Psoas muscle (tissue), 7 donors: ENCODE measurements at regions not wholly inside any gene's neighbourhood (a gene's known extent, or its start where the extent isn't known, plus 50 kb on each side); places are given as distances from the start of the nearest gene placed in this dataset.

Source experiments
- ATAC-seq, 4 donors: fragments of 200-7000 bp; cut with Tn5 transposase; one replicate each; pipeline ENCODE4 v1.9.1; 2020; ENCODE audit warnings: moderate library complexity in 3 of 4, mild to moderate bottlenecking in 2 of 4
- DNase-seq, 2 donors: peaks; one replicate each; pipeline ENCODE4 v3.0.0-alpha.2; 2020
- H3K27ac ChIP-seq: fragments of 200-600 bp; one replicate; pipeline ENCODE4 v1.8.0; 2022
- H3K27me3 ChIP-seq, 3 donors: fragments of 200-600 bp in 1 of 3; one replicate each; pipeline versions ENCODE4 v1.6.1 to v1.8.0; 2013 to 2022; ENCODE audit warnings: low read length in 2 of 3, mild to moderate bottlenecking in 2 of 3, moderate library complexity in 1 of 3; ENCODE audit not compliant: insufficient read depth in 3 of 3
- H3K36me3 ChIP-seq, 2 donors: fragments of 200-600 bp in 1 of 2; one replicate each; pipeline versions ENCODE4 v1.6.1 to v1.8.0; 2013 to 2022; ENCODE audit warnings: low read depth in 1 of 2, mild to moderate bottlenecking in 1 of 2, moderate library complexity in 1 of 2; ENCODE audit not compliant: insufficient read depth in 1 of 2
- H3K4me1 ChIP-seq: fragments of 200-600 bp; one replicate; pipeline ENCODE4 v1.8.0; 2022
- H3K4me3 ChIP-seq: fragments of 200-600 bp; one replicate; pipeline ENCODE4 v1.8.0; 2022; ENCODE audit warnings: mild to moderate bottlenecking
- H3K9me3 ChIP-seq: fragments of 200-600 bp; one replicate; pipeline ENCODE4 v1.8.0; 2022
- CTCF ChIP-seq: fragments of 200-600 bp; IDR thresholded peaks from one replicate; pipeline ENCODE4 v1.8.0; 2022; ENCODE audit warnings: antibody characterized with exemption
- WGBS, 3 donors: extraction: QIAGEN DNeasy Blood & Tissue Kit; methylation state at CpG; one replicate each; pipeline versions ENCODE4 v1.1.6 to v1.1.7; 2013; 5-methylcytosine and 5-hydroxymethylcytosine counted together
- intact Hi-C, 2 donors: fragments of 100-400 bp; cut with DNase I; formaldehyde crosslinking; loops; one replicate each; pipeline versions ENCODE4 v1.11.0 to v1.14.2; 2022
- donor health status: healthy with polysubstance abuse.
- donor health status: DM: no; HTN: no; CAD: no; lungs with moderate emphysema.
- donor health status: Bipolar disorder and iron deficiency.
- donor health status: healthy.
- donor health status: DM: yes; HTN: yes; CAD: no.
- donor health status: DM: no; HTN: no; CAD: no.
- donor health status: DM: yes; HTN: yes; CAD: no.

DNA sequence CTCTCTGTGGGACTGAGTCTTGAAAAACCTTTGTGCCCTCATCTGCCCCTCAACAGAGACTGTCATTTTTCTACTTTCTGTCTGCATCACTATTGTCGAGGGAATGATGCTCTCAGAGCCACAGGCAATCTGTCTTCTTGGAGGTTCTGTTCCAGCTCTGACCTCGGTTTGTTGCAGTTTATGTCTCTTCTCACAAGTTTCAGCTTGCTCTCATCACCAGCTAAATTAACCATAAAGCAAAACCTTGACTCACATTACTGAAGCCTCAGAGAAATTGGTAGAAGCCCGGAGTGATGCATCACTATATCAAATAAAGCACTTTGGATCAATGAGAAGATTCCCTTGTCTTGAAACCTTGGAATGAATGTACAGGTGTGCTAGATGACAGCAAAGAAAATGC lies 60.6 kb upstream of the BLID start:
- intact Hi-C loops = no loop called here
- Histone ChIP-seq H3K9me3 (no peaks in the 10 kb centered on the region), H3K27ac (no peak overlapping the region), H3K4me1 (peaks cover 5% of the 10 kb centered on the region), H3K27me3 (no peaks in the 10 kb centered on the region), H3K4me3 (no peak overlapping the region), H3K36me3 (no peaks in the 10 kb centered on the region)
- ATAC-seq = no peak
- 76 to 86% (median 77%) methylated on average over 3 of the region's 3 CpGs for WGBS, 3 donors
- TF ChIP-seq CTCF = no peak
- no peak for DNase-seq

DNA sequence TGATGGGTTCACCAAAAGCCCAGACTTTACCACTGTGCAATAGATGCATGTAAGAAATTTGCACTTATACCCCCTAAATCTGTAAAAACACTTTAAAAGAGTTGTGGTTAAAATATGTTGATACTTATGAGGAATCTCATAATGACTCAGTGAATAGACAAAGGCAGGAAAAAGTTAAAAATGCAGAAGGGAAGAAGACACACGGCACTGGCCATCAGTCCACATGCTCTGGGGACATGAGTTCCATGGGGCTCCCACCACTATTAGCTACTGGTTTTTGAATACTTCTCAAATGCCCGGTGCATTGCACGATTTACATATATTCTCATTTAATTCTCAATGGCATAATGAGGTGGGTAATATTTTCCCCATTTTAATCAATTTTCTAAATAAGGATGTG lies 59.3 kb upstream of the BLID start:
- intact Hi-C loops = no loop called here
- H3K27ac ChIP-seq = no peak overlapping the region
- no peak for TF ChIP-seq CTCF
- H3K4me3 ChIP-seq = no peak overlapping the region
- 81 to 85% (median 82%) methylated on average over 3 of the region's 3 CpGs for WGBS, 3 donors
- H3K4me1 ChIP-seq = peaks cover 2% of the 10 kb centered on the region
- no peaks in the 10 kb centered on the region for H3K9me3 ChIP-seq
- ATAC-seq (no peak), DNase-seq (no peak)
- H3K27me3 ChIP-seq = no peaks in the 10 kb centered on the region
- H3K36me3 ChIP-seq = no peaks in the 10 kb centered on the region

DNA sequence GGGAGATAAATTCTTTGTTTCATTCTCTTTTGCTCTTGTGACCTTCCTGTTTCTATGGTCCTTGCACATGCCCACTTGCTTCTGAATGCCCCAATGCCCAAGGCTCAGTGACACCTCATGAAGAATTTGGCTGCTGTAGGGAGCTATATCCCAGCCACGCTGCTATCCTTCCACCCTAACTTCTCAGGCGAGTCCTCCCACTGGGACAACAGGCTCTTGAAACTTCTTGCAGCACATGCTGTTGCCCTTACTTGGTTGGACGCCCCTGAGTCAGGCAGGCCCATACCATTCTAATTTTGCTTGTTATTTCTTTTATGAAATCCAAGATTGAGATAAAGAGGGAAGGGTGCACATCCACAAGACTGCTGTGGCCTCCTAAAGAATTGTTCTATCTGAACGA lies 57.6 kb upstream of the BLID start:
- Histone ChIP-seq H3K36me3 (no peaks in the 10 kb centered on the region), H3K27ac (no peak overlapping the region), H3K4me1 (no peaks in the 10 kb centered on the region), H3K27me3 (no peaks in the 10 kb centered on the region), H3K9me3 (no peaks in the 10 kb centered on the region), H3K4me3 (no peak overlapping the region)
- intact Hi-C loops = no loop called here
- no peak for DNase-seq
- ATAC-seq = no peak
- WGBS, 3 donors = 85 to 89% (median 87%) methylated on average over 4 of the region's 4 CpGs
- no peak for TF ChIP-seq CTCF

GRCh38 chr11:122173074-122173450 lies 57.0 kb upstream of the BLID start:
- H3K4me1 ChIP-seq = no peaks in the 10 kb centered on the region
- DNase-seq (no peak), ATAC-seq (no peak)
- H3K27me3 ChIP-seq = no peaks in the 10 kb centered on the region
- 97 to 100% (median 100%) methylated on average over 1 of the region's 1 CpG for WGBS, 3 donors
- H3K36me3 ChIP-seq = no peaks in the 10 kb centered on the region
- H3K4me3 ChIP-seq = no peak overlapping the region
- TF ChIP-seq CTCF = no peak
- no peaks in the 10 kb centered on the region for H3K9me3 ChIP-seq
- no peak overlapping the region for H3K27ac ChIP-seq
- intact Hi-C loops = no loop called here

DNA sequence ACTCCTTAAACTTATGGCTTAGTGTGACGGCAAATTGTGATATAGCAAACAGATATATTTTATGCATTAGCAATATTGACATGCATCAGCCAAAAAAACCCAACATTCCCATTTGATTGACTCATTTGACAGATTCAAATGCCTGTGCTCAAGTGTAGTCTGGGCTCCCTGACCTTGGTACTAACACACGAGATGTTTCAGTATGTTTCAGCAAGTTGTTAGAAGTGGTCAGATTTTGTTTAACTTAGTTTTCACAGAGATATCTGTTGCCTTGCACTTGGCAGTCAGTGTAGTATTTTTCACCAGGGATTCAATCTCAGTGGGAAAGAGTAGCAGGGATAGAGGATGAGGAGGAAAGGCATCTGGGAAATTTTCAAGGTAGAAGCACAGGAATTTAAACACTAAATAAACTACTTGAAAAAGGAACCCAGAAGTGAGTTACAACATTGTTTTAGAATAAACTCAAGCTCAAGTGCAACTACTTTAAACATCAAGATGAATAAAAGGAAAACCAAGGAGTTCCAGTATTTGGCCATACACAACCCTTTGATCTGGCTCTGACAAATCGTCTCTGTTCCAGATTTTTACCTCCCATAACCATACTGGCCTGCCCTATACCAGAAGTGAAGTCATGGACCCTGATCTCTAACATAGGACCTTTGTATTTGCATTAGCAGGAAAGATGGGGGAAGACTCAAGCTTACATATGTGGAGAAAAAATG lies 56.5 kb upstream of the BLID start:
- H3K27me3 ChIP-seq = no peaks in the 10 kb centered on the region
- H3K9me3 ChIP-seq = no peaks in the 10 kb centered on the region
- ATAC-seq = no peak
- TF ChIP-seq CTCF = no peak
- WGBS, 3 donors = 80 to 92% (median 84%) methylated on average over 3 of the region's 3 CpGs
- H3K27ac ChIP-seq = no peak overlapping the region
- no peak overlapping the region for H3K4me3 ChIP-seq
- no peaks in the 10 kb centered on the region for H3K36me3 ChIP-seq
- H3K4me1 ChIP-seq = no peaks in the 10 kb centered on the region
- DNase-seq = no peak
- intact Hi-C loops = no loop called here
